H9 (cell line): ENCODE measurements at regions not wholly inside any gene's neighbourhood (a gene's known extent, or its start where the extent isn't known, plus 50 kb on each side); places are given as distances from the start of the nearest gene placed in this dataset.

Source experiments
- DNase-seq: peaks from one replicate; pipeline ENCODE4 v3.0.0-alpha.2; 2017
- H2AFZ ChIP-seq: one replicate; pipeline ENCODE4 v1.6.1; 2013; ENCODE audit warnings: mild to moderate bottlenecking, low read length, control low read depth, moderate library complexity
- H2AK5ac ChIP-seq: 2 replicates; pipeline ENCODE4 v1.6.1; 2013; ENCODE audit warnings: low read length, control low read depth, mixed read lengths; ENCODE audit not compliant: insufficient read length
- H2BK120ac ChIP-seq: one replicate; pipeline ENCODE4 v1.6.1; 2013; ENCODE audit warnings: low read depth, mild to moderate bottlenecking, low read length, control low read depth, inconsistent platforms; ENCODE audit not compliant: poor library complexity, severe bottlenecking
- H2BK12ac ChIP-seq: 2 replicates; pipeline ENCODE4 v1.6.1; 2013; ENCODE audit warnings: low read length, control low read depth, mixed read lengths, low read depth; ENCODE audit not compliant: insufficient read length
- H2BK15ac ChIP-seq: 2 replicates; pipeline ENCODE4 v1.6.1; 2013; ENCODE audit warnings: low read depth, low read length, control low read depth
- H2BK20ac ChIP-seq: one replicate; pipeline ENCODE4 v1.6.1; 2013; ENCODE audit warnings: low read depth, mild to moderate bottlenecking, low read length, control low read depth, inconsistent platforms; ENCODE audit not compliant: poor library complexity, severe bottlenecking
- H2BK5ac ChIP-seq: 2 replicates; pipeline ENCODE4 v1.6.1; 2013; ENCODE audit warnings: low read length, control low read depth, mixed read lengths; ENCODE audit not compliant: insufficient read length
- H3K14ac ChIP-seq: 2 replicates; pipeline ENCODE4 v1.6.1; 2013; ENCODE audit warnings: low read length, control low read depth; ENCODE audit not compliant: insufficient read depth
- H3K18ac ChIP-seq: 2 replicates; pipeline ENCODE4 v1.6.1; 2013; ENCODE audit warnings: low read depth, mild to moderate bottlenecking, mixed read lengths, low read length, control low read depth; ENCODE audit not compliant: insufficient read length
- H3K23ac ChIP-seq: 2 replicates; pipeline ENCODE4 v1.6.1; 2013; ENCODE audit warnings: low read length, control low read depth, mixed read lengths, low read depth; ENCODE audit not compliant: insufficient read length
- H3K23me2 ChIP-seq: 2 replicates; pipeline ENCODE4 v1.6.1; 2013; ENCODE audit warnings: low read depth, mild to moderate bottlenecking, mixed read lengths, low read length, control low read depth; ENCODE audit not compliant: insufficient read length, poor library complexity, severe bottlenecking
- H3K27ac ChIP-seq: 2 replicates; pipeline ENCODE4 v1.5.1; 2013; ENCODE audit warnings: low read length, control low read depth, mixed read lengths, low read depth; ENCODE audit not compliant: insufficient read length
- H3K27me3 ChIP-seq: 2 replicates; pipeline ENCODE4 v1.6.1; 2013; ENCODE audit warnings: low read length, control low read depth, inconsistent platforms; ENCODE audit not compliant: insufficient read depth
- H3K4ac ChIP-seq: 2 replicates; pipeline ENCODE4 v1.6.1; 2013; ENCODE audit warnings: low read depth, mild to moderate bottlenecking, control low read depth, inconsistent platforms, low read length, moderate library complexity
- H3K4me1 ChIP-seq: 2 replicates; pipeline ENCODE4 v1.6.1; 2013; ENCODE audit warnings: low read length, control low read depth, inconsistent platforms; ENCODE audit not compliant: insufficient read depth
- H3K4me2 ChIP-seq: 2 replicates; pipeline ENCODE4 v1.6.1; 2013; ENCODE audit warnings: low read length, control low read depth, mixed read lengths; ENCODE audit not compliant: insufficient read length, insufficient read depth
- H3K56ac ChIP-seq: 2 replicates; pipeline ENCODE4 v1.6.1; 2013; ENCODE audit warnings: low read depth, mild to moderate bottlenecking, mixed read lengths, low read length, control low read depth; ENCODE audit not compliant: insufficient read length
- H3K79me1 ChIP-seq: 2 replicates; pipeline ENCODE4 v1.6.1; 2013; ENCODE audit warnings: low read depth, mild to moderate bottlenecking, moderate library complexity, low read length, control low read depth, inconsistent platforms; ENCODE audit not compliant: insufficient read depth, poor library complexity, severe bottlenecking
- H3K79me2 ChIP-seq: 2 replicates; pipeline ENCODE4 v1.6.1; 2013; ENCODE audit warnings: low read length, control low read depth, inconsistent platforms; ENCODE audit not compliant: insufficient read depth
- H3K9ac ChIP-seq: 2 replicates; pipeline ENCODE4 v1.6.1; 2013; ENCODE audit warnings: low read length, control low read depth, mixed read lengths; ENCODE audit not compliant: insufficient read length; ENCODE audit errors: extremely low read depth
- H3K9me3 ChIP-seq: one replicate; pipeline ENCODE4 v1.6.1; 2013; ENCODE audit warnings: low read depth, low read length, inconsistent platforms; ENCODE audit not compliant: control insufficient read depth
- H3T11ph ChIP-seq: one replicate; pipeline ENCODE4 v1.6.1; 2013; ENCODE audit warnings: mild to moderate bottlenecking, low read length, control low read depth, inconsistent platforms
- H4K20me1 ChIP-seq: one replicate; pipeline ENCODE4 v1.6.1; 2013; ENCODE audit not compliant: control insufficient read depth, insufficient read length, insufficient read depth
- H4K5ac ChIP-seq: 2 replicates; pipeline ENCODE4 v1.6.1; 2013; ENCODE audit warnings: low read depth, mild to moderate bottlenecking, mixed read lengths, low read length, control low read depth; ENCODE audit not compliant: insufficient read length
- H4K8ac ChIP-seq: replicated peaks from 2 replicates; pipeline ENCODE4 v1.6.1; 2013; ENCODE audit warnings: low read length, control low read depth, mixed read lengths, low read depth; ENCODE audit not compliant: insufficient read length
- H4K91ac ChIP-seq: 2 replicates; pipeline ENCODE4 v1.6.1; 2013; ENCODE audit warnings: low read depth, mild to moderate bottlenecking, moderate library complexity, mixed read lengths, low read length, control low read depth; ENCODE audit not compliant: insufficient read length
- H3K27ac Mint-ChIP-seq, 3 experiments: 2 replicates in 2 of 3; 3 replicates in 1 of 3; pipeline ENCODE4 v1.8.0; 2020 to 2021; ENCODE audit warnings: mixed read lengths in 3 of 3, mild to moderate bottlenecking in 1 of 3, moderate library complexity in 1 of 3
- H3K27me3 Mint-ChIP-seq: 2 replicates; pipeline ENCODE4 v1.8.0; 2021; ENCODE audit warnings: low read depth, mild to moderate bottlenecking, moderate library complexity, mixed read lengths
- H3K36me3 Mint-ChIP-seq, 3 experiments: 2 replicates in 2 of 3; 3 replicates in 1 of 3; pipeline ENCODE4 v1.8.0; 2020 to 2021; ENCODE audit warnings: low read depth in 3 of 3, mixed read lengths in 3 of 3; ENCODE audit not compliant: insufficient read depth in 1 of 3
- H3K4me1 Mint-ChIP-seq, 2 experiments: 2 replicates each; pipeline ENCODE4 v1.8.0; 2020; ENCODE audit warnings: mixed read lengths in 2 of 2
- H3K4me3 Mint-ChIP-seq, 2 experiments: 2 replicates in 1 of 2; 3 replicates in 1 of 2; pipeline ENCODE4 v1.8.0; 2020 to 2021; ENCODE audit warnings: mild to moderate bottlenecking in 2 of 2, mixed read lengths in 2 of 2, moderate library complexity in 1 of 2
- H3K9me3 Mint-ChIP-seq, 2 experiments: 2 replicates in 1 of 2; 3 replicates in 1 of 2; pipeline ENCODE4 v1.8.0; 2020; ENCODE audit warnings: mild to moderate bottlenecking in 2 of 2, mixed read lengths in 2 of 2, moderate library complexity in 1 of 2
- WGBS: extraction: QIAGEN DNeasy Blood & Tissue Kit; methylation state at CpG from one replicate; pipeline ENCODE4 v1.1.7; 2013; ENCODE audit warnings: missing lambda C conversion rate, low lambda C conversion rate, mixed read lengths; ENCODE audit not compliant: insufficient read length; ENCODE audit errors: extremely low coverage; 5-methylcytosine and 5-hydroxymethylcytosine counted together
- TF ChIP-seq, protein P1 (sequence below): fragments of 200-600 bp; sonication (generic); conservative IDR thresholded peaks from 3 replicates; pipeline ENCODE4 v1.8.0; 2021; ENCODE audit warnings: antibody characterized with exemption, mild to moderate bottlenecking

DNA sequence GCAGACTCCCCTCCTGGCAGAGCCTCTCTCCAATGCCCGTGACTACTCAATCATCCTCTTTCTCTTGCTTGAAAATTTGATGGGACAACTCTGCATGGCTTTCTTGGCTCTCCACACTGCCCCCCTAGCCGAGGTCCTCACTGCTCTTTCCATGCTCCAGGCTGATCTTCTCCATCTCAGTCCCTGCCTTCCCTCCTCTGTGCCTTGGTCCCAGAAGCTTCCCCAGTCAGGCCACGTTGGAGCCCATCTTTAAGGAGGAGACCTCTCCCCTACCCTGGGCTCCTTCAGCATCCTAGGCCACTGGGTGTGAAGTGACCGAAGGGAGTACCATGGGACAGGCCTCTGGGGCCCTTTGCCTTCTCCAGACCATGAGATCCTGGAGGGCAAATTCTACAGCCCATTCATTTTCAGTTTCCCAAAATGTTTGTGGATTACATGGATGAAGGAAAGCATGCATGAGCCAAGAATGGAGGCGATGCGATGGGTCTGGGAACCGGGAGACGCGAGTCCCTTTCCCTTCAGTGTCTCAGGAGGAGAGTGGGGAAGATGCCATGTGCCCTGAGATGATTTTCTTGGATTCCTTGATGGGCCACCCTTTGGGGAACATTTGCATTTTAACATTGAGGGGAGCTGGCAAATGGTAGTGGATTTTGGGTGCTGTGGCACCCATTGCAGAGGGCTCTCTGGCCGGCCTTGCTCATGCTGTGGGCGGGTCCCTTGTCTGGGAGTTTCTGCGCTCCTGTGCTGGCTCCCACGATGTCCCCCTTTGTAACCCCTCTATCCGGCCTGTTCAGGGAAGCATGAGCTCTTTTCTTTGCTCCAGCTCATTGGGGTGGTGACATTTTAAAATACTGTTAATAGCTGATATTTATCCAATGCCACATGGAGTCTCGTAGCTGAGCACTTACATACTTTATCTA is 376.6 kb downstream of the RPS24 start:
- H3K9ac ChIP-seq, result no peak overlapping the region
- no peak overlapping the region for H4K8ac ChIP-seq
- peaks cover 0 to 2% of the 10 kb centered on the region in 2 experiments; a peak in 1 of 5 replicates for H3K9me3 Mint-ChIP-seq
- H3K27me3 Mint-ChIP-seq, result peaks cover 16% of the 10 kb centered on the region
- H3K14ac ChIP-seq, result no peak overlapping the region
- H4K20me1 ChIP-seq, result no peaks in the 10 kb centered on the region
- no peak overlapping the region for H2AK5ac ChIP-seq
- no peak overlapping the region for H3K4ac ChIP-seq
- no peak overlapping the region for H3K27ac ChIP-seq
- H4K91ac ChIP-seq, result no peak overlapping the region
- no peak overlapping the region for H2AFZ ChIP-seq
- H3K79me2 ChIP-seq, result no peaks in the 10 kb centered on the region
- H2BK120ac ChIP-seq, result no peak overlapping the region
- H2BK20ac ChIP-seq, result no peak overlapping the region
- H3K4me3 Mint-ChIP-seq, result no peak overlapping the region
- H3K23me2 ChIP-seq, result no peaks in the 10 kb centered on the region
- no peaks in the 10 kb centered on the region for H3K79me1 ChIP-seq
- no peaks in the 10 kb centered on the region for H3K27me3 ChIP-seq
- no peak overlapping the region for H2BK15ac ChIP-seq
- TF ChIP-seq, protein P1, sequence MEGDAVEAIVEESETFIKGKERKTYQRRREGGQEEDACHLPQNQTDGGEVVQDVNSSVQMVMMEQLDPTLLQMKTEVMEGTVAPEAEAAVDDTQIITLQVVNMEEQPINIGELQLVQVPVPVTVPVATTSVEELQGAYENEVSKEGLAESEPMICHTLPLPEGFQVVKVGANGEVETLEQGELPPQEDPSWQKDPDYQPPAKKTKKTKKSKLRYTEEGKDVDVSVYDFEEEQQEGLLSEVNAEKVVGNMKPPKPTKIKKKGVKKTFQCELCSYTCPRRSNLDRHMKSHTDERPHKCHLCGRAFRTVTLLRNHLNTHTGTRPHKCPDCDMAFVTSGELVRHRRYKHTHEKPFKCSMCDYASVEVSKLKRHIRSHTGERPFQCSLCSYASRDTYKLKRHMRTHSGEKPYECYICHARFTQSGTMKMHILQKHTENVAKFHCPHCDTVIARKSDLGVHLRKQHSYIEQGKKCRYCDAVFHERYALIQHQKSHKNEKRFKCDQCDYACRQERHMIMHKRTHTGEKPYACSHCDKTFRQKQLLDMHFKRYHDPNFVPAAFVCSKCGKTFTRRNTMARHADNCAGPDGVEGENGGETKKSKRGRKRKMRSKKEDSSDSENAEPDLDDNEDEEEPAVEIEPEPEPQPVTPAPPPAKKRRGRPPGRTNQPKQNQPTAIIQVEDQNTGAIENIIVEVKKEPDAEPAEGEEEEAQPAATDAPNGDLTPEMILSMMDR, result no peak
- no peak overlapping the region for H3K56ac ChIP-seq
- H3K18ac ChIP-seq, result no peak overlapping the region
- H3K23ac ChIP-seq, result no peak overlapping the region
- H2BK5ac ChIP-seq, result no peak overlapping the region
- H3K4me2 ChIP-seq, result no peak overlapping the region
- no peak overlapping the region for H2BK12ac ChIP-seq
- H3T11ph ChIP-seq, result no peak overlapping the region
- H3K27ac Mint-ChIP-seq, result peak overlapping the region in 1 of 3 experiments; percentile 40; a peak in 1 of 7 replicates
- no CpG with 5 or more reads among the region's 15 CpGs for WGBS
- H3K4me1 ChIP-seq, result peaks cover 10% of the 10 kb centered on the region; the same call in 1 of the 2 replicates
- peak; percentile 18 for DNase-seq
- H3K36me3 Mint-ChIP-seq, result peaks cover 0 to 13% (median 0%) of the 10 kb centered on the region in 3 experiments; a peak in 2 of 7 replicates
- H3K4me1 Mint-ChIP-seq, result peaks cover 41 to 44% of the 10 kb centered on the region in 2 experiments
- H3K9me3 ChIP-seq, result no peaks in the 10 kb centered on the region
- H4K5ac ChIP-seq, result no peak overlapping the region
